Trophoblast cell (in vitro differentiated cells and primary cell): ENCODE measurements at regions not wholly inside any gene's neighbourhood (a gene's known extent, or its start where the extent isn't known, plus 50 kb on each side); places are given as distances from the start of the nearest gene placed in this dataset.

Source experiments
- DNase-seq, 2 donors: peaks; one replicate each; pipeline ENCODE4 v3.0.0-alpha.2; 2016
- H2AFZ ChIP-seq: 2 replicates; pipeline ENCODE4 v1.6.1; 2013; ENCODE audit warnings: low read length, moderate library complexity, mild to moderate bottlenecking; ENCODE audit not compliant: insufficient read depth, poor library complexity
- H2AK5ac ChIP-seq: 2 replicates; pipeline ENCODE4 v1.6.1; 2013; ENCODE audit warnings: mild to moderate bottlenecking, low read length
- H2BK120ac ChIP-seq: 2 replicates; pipeline ENCODE4 v1.6.1; 2013; ENCODE audit warnings: low read length, mild to moderate bottlenecking, moderate library complexity; ENCODE audit not compliant: insufficient read depth, poor library complexity
- H2BK12ac ChIP-seq: 2 replicates; pipeline ENCODE4 v1.6.1; 2013; ENCODE audit warnings: mild to moderate bottlenecking, low read length, moderate library complexity
- H2BK5ac ChIP-seq: 2 replicates; pipeline ENCODE4 v1.6.1; 2013; ENCODE audit warnings: low read length, low read depth, moderate library complexity, mild to moderate bottlenecking; ENCODE audit not compliant: poor library complexity
- H3K14ac ChIP-seq: 2 replicates; pipeline ENCODE4 v1.6.1; 2013; ENCODE audit warnings: mild to moderate bottlenecking, low read length
- H3K18ac ChIP-seq: 2 replicates; pipeline ENCODE4 v1.6.1; 2013; ENCODE audit warnings: mild to moderate bottlenecking, low read length
- H3K23ac ChIP-seq: 2 replicates; pipeline ENCODE4 v1.6.1; 2013; ENCODE audit warnings: low read length
- H3K27ac ChIP-seq: 2 replicates; pipeline ENCODE4 v1.5.1; 2013; ENCODE audit warnings: low read depth, mild to moderate bottlenecking, inconsistent platforms, low read length, moderate library complexity
- H3K27me3 ChIP-seq: 2 replicates; pipeline ENCODE4 v1.6.1; 2013; ENCODE audit warnings: inconsistent platforms, mild to moderate bottlenecking, low read length, moderate library complexity; ENCODE audit not compliant: insufficient read depth
- H3K36me3 ChIP-seq, 2 experiments: 1 replicate in 1 of 2; 2 replicates in 1 of 2; pipeline ENCODE4 v1.6.1; 2013; ENCODE audit warnings: low read length in 2 of 2, mild to moderate bottlenecking in 2 of 2, moderate library complexity in 1 of 2; ENCODE audit not compliant: insufficient read depth in 2 of 2, control insufficient read depth in 1 of 2
- H3K4ac ChIP-seq: 2 replicates; pipeline ENCODE4 v1.6.1; 2013; ENCODE audit warnings: low read depth, mild to moderate bottlenecking, low read length, moderate library complexity
- H3K4me1 ChIP-seq, 2 experiments: 1 replicate in 1 of 2; 2 replicates in 1 of 2; pipeline ENCODE4 v1.6.1; 2013; ENCODE audit warnings: low read length in 2 of 2, mild to moderate bottlenecking in 2 of 2, moderate library complexity in 1 of 2; ENCODE audit not compliant: insufficient read depth in 2 of 2, control insufficient read depth in 1 of 2
- H3K4me2 ChIP-seq: 2 replicates; pipeline ENCODE4 v1.6.1; 2013; ENCODE audit warnings: inconsistent platforms, mild to moderate bottlenecking, low read length, moderate library complexity
- H3K4me3 ChIP-seq: 2 replicates; pipeline ENCODE4 v1.5.1; 2013; ENCODE audit warnings: mild to moderate bottlenecking, low read depth, low read length, inconsistent platforms
- H3K79me1 ChIP-seq: one replicate; pipeline ENCODE4 v1.6.1; 2013; ENCODE audit warnings: low read length
- H3K79me2 ChIP-seq: 2 replicates; pipeline ENCODE4 v1.6.1; 2013; ENCODE audit warnings: low read length, mild to moderate bottlenecking; ENCODE audit not compliant: control insufficient read depth, insufficient read depth, poor library complexity
- H3K9ac ChIP-seq: 2 replicates; pipeline ENCODE4 v1.6.1; 2013; ENCODE audit warnings: mild to moderate bottlenecking, low read length
- H3K9me3 ChIP-seq: 2 replicates; pipeline ENCODE4 v1.6.1; 2013; ENCODE audit warnings: low read depth, mild to moderate bottlenecking, control low read depth, inconsistent platforms, low read length; ENCODE audit not compliant: insufficient read depth
- H4K12ac ChIP-seq: 2 replicates; pipeline ENCODE4 v1.6.1; 2013; ENCODE audit warnings: low read depth, mild to moderate bottlenecking, low read length, moderate library complexity
- H4K8ac ChIP-seq: 2 replicates; pipeline ENCODE4 v1.6.1; 2013; ENCODE audit warnings: low read depth, mild to moderate bottlenecking, low read length, moderate library complexity
- H4K91ac ChIP-seq: one replicate; pipeline ENCODE4 v1.6.1; 2013; ENCODE audit warnings: low read depth, mild to moderate bottlenecking, low read length, moderate library complexity
- WGBS: extraction: QIAGEN DNeasy Blood & Tissue Kit; methylation state at CpG from one replicate; pipeline ENCODE4 v1.1.7; 2013; ENCODE audit warnings: missing lambda C conversion rate; ENCODE audit not compliant: insufficient read length, insufficient coverage; ENCODE audit errors: extremely low coverage; 5-methylcytosine and 5-hydroxymethylcytosine counted together

DNA sequence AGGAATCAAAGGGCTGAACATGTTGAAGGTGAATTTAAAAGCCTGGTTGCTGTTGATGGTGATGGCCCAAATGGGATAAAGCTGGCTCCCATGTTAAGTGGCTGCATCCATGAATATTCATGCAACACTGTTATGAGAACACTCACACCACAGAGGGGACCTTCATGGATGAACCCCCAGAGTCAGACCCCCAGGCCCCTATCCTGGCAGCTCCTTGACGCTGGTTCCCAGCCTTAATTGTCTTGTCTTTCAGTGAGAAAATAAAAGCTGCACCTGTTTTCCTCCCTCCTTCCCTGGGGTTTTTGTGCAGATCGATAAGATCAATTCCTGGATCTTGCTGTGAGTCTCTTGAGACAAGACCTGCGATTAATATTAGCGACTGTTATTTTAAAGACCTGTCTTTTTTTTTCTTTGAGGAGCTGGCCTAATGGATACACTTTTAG lies 371.7 kb downstream of the ICE1 start:
- no peak overlapping the region for H2BK5ac ChIP-seq
- WGBS = no CpG with 5 or more reads among the region's 4 CpGs
- H3K27me3 ChIP-seq = no peaks in the 10 kb centered on the region
- H3K4ac ChIP-seq = no peak overlapping the region
- no peaks in the 10 kb centered on the region for H3K4me1 ChIP-seq
- no peak overlapping the region for H3K18ac ChIP-seq
- H3K4me3 ChIP-seq = no peak overlapping the region
- no peak overlapping the region for H3K4me2 ChIP-seq
- H3K9ac ChIP-seq = no peak overlapping the region
- no peak overlapping the region for H4K12ac ChIP-seq
- no peak overlapping the region for H3K23ac ChIP-seq
- no peaks in the 10 kb centered on the region for H3K79me2 ChIP-seq
- H2BK120ac ChIP-seq = no peak overlapping the region
- no peaks in the 10 kb centered on the region for H3K9me3 ChIP-seq
- H2BK12ac ChIP-seq = no peak overlapping the region
- H4K91ac ChIP-seq = no peak overlapping the region
- no peak overlapping the region for H2AFZ ChIP-seq
- H4K8ac ChIP-seq = no peak overlapping the region
- no peak overlapping the region for H3K14ac ChIP-seq
- no peaks in the 10 kb centered on the region for H3K79me1 ChIP-seq
- H2AK5ac ChIP-seq = no peak overlapping the region
- H3K36me3 ChIP-seq = no peaks in the 10 kb centered on the region
- no peak for DNase-seq
- no peak overlapping the region for H3K27ac ChIP-seq

GRCh38 chr5:5793242-5794117 lies 371.0 kb downstream of the ICE1 start:
- Histone ChIP-seq H2AK5ac (no peak overlapping the region), H2BK5ac (no peak overlapping the region), H3K23ac (no peak overlapping the region), H4K91ac (no peak overlapping the region), H2AFZ (no peak overlapping the region), H4K8ac (no peak overlapping the region), H3K4me1 (no peaks in the 10 kb centered on the region), H3K36me3 (no peaks in the 10 kb centered on the region), H3K79me1 (no peaks in the 10 kb centered on the region), H3K79me2 (no peaks in the 10 kb centered on the region), H2BK12ac (no peak overlapping the region), H3K4me2 (no peak overlapping the region), H3K9me3 (no peaks in the 10 kb centered on the region), H3K9ac (no peak overlapping the region), H3K4me3 (no peak overlapping the region), H3K14ac (no peak overlapping the region), H3K27me3 (no peaks in the 10 kb centered on the region), H3K27ac (no peak overlapping the region), H4K12ac (no peak overlapping the region), H2BK120ac (no peak overlapping the region), H3K4ac (no peak overlapping the region), H3K18ac (no peak overlapping the region)
- no peak for DNase-seq
- no CpG with 5 or more reads among the region's 10 CpGs for WGBS

DNA sequence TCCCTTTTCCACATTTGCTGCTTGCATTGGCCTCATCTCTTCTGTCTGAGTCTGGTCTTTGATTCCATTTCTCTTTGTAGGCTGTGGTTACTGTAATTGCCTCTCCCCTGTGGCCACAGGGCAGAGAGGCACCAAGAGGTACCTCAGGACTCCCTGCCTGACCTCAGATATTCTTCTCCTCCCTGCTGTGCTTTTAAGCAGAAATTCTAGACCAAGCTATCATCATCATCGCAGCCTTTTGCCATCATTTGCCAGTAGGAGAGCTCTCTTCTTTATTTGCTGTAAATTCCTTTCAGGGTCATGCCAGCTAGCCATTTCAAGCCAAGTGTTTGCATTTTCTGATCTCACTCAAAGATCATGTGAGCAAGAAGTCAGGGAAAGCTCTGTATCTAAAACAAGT lies 369.6 kb downstream of the ICE1 start:
- Histone ChIP-seq H3K9ac (no peak overlapping the region), H3K36me3 (no peaks in the 10 kb centered on the region), H3K4ac (no peak overlapping the region), H4K12ac (no peak overlapping the region), H2AK5ac (no peak overlapping the region), H3K4me2 (no peak overlapping the region), H3K9me3 (peaks cover 2% of the 10 kb centered on the region), H4K91ac (no peak overlapping the region), H2BK5ac (no peak overlapping the region), H3K27ac (no peak overlapping the region), H3K18ac (no peak overlapping the region), H3K79me1 (no peaks in the 10 kb centered on the region), H3K14ac (no peak overlapping the region), H2BK120ac (no peak overlapping the region), H3K4me3 (no peak overlapping the region), H3K4me1 (no peaks in the 10 kb centered on the region), H4K8ac (no peak overlapping the region), H3K79me2 (no peaks in the 10 kb centered on the region), H2AFZ (no peak overlapping the region), H2BK12ac (no peak overlapping the region), H3K27me3 (no peaks in the 10 kb centered on the region), H3K23ac (no peak overlapping the region)
- no CpG with 5 or more reads among the region's 1 CpG for WGBS
- DNase-seq = no peak

DNA sequence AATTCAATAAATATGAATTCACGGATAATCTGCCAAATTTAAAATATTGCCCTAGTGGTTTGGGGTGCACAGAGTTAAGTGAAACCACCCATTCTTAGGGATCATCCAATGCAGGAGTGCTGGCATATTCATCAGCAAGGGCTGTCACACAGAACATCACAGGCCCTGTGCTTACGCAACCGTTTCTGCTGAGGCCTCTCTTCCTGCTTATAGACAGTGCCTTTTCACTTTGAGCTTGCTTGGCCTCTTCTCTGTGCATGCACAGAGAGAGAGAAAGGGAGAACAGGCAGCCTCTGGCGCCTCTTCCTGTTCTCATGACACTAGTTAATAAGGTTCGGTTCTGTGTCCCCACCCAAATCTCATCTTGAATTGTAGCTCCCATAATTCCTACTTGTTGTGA lies 366.3 kb downstream of the ICE1 start:
- H3K36me3 ChIP-seq = no peaks in the 10 kb centered on the region
- H2BK5ac ChIP-seq = no peak overlapping the region
- H3K4ac ChIP-seq = no peak overlapping the region
- no peak overlapping the region for H2AK5ac ChIP-seq
- H2BK12ac ChIP-seq = no peak overlapping the region
- no peak for DNase-seq
- H3K79me1 ChIP-seq = no peaks in the 10 kb centered on the region
- H3K14ac ChIP-seq = no peak overlapping the region
- peaks cover 2% of the 10 kb centered on the region for H3K9me3 ChIP-seq
- H3K9ac ChIP-seq = no peak overlapping the region
- no CpG with 5 or more reads among the region's 5 CpGs for WGBS
- H3K4me3 ChIP-seq = no peak overlapping the region
- no peak overlapping the region for H4K91ac ChIP-seq
- no peaks in the 10 kb centered on the region for H3K27me3 ChIP-seq
- H3K4me2 ChIP-seq = no peak overlapping the region
- H4K12ac ChIP-seq = no peak overlapping the region
- H3K18ac ChIP-seq = no peak overlapping the region
- H2AFZ ChIP-seq = no peak overlapping the region
- H4K8ac ChIP-seq = no peak overlapping the region
- no peak overlapping the region for H3K23ac ChIP-seq
- H3K27ac ChIP-seq = no peak overlapping the region
- no peaks in the 10 kb centered on the region for H3K4me1 ChIP-seq
- H2BK120ac ChIP-seq = no peak overlapping the region
- no peaks in the 10 kb centered on the region for H3K79me2 ChIP-seq
